NCI-H1048 (cell line): ENCODE measurements at regions not wholly inside any gene's neighbourhood (a gene's known extent, or its start where the extent isn't known, plus 50 kb on each side); places are given as distances from the start of the nearest gene placed in this dataset.

Source experiments
- DNase-seq: peaks from one replicate; lab custom pipeline; 2025; lab: John Stamatoyannopoulos, UW

DNA sequence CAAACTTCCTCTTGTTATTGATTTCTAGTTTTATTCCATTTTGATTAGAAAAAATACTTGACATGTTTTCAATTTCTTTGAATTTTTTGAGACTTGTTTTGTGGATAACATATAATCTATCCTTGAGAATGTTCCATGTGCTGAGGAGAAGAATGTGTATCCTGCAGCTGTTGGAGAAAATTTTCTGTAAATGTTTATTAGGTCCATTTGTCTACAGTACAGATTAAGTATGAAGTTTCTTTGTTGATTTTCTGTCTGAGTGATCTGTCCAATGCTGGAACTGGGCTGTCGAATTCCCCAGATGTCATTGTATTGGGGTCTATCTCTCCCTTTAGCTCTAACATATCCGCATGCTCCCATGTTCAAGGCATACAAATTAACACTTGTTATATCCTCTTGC lies 251.2 kb downstream of the CSNK1G3 start:
- DNase-seq = no peak

DNA sequence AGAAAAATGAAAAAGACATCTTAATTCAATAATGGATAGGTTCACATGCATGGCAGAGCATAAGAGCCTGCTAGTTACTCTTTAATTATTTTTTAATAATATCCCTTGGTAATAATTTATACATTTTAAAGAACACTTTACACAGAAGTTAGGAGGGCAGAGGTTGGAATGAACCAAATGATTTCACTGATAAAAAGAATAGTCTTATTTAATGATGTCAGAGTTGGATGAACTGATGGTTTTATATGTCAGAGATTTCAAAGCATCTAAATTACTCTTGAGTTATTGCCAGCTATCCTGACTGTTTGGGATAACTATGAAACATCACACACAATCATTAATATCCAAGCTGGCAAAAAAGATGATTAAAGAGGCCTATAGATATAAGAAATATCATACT lies 244.8 kb downstream of the CSNK1G3 start:
- no peak for DNase-seq

DNA sequence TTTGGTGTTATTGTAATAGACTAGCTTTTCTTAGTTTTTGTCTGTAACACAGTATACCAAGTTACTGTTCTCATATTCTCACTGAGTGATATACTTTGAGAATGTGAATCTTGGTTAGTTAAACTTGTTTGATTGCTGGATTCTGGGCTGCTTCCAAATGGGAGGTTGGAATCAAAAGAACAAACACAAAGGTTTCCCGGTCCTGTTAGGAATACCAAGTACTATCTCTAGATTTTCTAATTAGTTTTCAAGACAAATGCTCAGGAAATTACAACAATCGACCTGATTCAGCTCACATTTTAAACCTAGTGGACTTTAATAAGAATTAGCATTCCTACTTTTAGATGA lies 244.3 kb downstream of the CSNK1G3 start:
- no peak for DNase-seq

DNA sequence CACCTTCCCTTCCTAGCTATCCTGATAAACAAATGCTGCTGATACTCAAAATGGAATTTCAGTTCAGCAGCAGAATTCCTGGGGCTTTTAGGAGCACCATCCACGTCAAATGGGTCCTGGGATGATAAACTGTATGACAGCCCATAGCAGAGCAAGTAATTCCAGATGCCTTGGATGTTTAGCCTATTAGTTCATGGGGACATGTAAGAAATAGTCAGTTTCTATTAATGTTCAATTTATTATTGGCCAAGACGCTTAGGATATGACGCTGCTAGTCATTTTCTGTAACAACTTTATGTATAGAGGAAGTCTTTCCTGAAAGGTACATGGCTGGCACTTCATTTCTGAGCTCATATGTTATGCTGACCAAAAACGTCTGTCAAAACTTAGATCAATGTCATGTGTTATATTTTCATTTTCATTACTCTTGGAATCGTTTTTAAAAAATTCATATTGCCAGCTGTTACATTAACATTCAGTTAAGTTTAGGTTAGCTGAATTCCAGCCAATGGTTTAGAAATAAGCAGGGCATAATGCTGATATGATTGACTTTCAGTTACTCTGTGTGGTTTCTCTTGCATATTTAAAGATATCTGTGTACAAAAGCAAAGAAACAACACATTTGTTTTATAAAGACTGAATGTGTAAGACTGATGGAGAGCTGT lies 243.8 kb downstream of the CSNK1G3 start:
- no peak for DNase-seq

DNA sequence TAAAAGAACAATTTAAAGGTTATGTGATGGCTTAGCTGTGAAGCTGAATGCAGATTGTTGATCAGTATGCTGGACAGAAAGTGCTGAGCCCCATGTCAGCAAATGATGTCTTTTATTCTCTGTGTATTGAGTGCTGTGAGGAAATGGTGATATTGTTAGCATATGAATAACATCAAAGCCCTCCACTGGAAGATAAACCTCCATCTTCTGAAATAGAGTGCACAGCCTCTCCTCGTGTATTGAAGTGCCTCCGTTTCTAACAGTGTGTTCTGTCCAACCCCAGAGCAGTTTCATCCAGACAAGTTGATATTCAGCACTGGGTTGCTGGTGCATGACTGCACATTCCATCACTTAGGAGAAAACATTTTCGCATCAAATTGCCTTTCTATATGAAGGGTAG lies 242.9 kb downstream of the CSNK1G3 start:
- DNase-seq = no peak

DNA sequence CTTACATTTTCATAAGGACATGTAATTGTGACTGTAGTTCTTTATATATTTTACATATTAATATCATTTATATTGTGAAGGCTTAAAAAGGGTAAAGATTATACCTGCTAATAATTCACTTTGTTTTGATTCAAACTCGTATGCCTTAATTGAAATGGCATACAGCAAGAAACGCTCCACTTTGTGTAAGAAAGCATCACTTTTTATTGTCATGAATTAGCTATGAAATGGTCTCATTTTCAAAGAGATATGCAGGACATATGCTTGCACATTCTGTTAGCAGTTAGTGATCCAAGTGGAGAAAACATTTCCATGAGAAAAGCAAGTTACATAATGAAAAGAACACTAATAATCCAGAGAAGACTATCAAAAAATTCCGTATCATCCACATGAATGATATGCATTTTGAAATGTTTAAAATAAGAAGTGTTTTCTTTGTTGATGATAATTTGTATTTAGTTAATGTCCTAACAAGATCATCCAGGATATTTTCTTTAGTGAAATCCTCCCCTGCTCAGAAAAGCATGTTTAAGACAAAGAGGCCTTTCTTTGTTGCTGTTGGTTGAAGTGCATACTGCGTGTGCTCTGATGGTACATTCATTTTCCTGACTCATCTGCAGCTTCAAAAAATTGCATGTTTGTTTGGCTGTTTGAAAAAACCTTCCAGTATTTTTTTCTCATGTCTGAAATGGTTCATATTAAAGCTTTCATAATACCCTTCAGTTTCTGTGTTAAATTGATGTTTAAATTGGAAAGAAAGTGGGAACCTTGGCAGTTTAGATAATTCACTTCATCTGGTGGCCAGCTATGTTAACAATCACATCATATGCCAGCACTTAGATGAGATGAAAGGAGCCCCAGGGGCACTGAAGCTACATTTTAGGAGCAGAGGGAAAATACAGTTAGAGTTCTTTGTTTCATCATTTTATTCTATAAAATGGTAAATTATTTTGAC lies 242.2 kb downstream of the CSNK1G3 start:
- no peak for DNase-seq

DNA sequence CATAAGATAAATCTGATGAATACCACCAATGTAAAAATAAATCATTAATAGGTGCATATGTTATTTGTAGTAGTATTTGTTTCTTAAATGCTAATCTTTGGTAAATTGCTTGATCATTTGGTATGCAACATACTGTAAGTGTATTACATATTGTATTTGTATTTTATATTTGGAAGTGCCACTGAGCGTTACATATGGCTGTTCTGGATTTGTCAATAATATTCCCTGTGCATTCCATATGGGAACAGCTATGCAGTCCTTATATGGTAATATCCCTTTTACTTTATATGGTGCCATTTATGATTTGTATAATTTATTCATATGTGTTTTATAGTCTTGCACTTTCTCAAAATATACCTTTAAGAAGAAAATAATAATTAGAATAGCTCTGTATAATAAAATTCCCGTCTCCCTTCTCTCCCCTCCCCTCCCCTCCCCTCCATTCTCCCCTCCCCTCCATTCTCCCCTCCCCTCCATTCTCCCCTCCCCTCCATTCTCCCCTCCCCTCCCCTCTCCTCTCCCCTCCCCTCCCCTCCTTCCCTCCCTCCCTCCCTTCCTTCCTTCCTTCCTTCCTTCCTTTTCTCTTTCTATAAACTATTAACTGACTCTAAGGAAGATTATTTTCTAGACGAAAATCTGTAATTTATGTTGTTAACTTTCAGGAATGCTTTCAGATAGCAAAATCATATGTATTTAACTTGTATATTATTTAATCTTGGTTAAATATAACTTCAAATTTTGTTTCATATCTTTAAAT lies 241.4 kb downstream of the CSNK1G3 start:
- no peak for DNase-seq

DNA sequence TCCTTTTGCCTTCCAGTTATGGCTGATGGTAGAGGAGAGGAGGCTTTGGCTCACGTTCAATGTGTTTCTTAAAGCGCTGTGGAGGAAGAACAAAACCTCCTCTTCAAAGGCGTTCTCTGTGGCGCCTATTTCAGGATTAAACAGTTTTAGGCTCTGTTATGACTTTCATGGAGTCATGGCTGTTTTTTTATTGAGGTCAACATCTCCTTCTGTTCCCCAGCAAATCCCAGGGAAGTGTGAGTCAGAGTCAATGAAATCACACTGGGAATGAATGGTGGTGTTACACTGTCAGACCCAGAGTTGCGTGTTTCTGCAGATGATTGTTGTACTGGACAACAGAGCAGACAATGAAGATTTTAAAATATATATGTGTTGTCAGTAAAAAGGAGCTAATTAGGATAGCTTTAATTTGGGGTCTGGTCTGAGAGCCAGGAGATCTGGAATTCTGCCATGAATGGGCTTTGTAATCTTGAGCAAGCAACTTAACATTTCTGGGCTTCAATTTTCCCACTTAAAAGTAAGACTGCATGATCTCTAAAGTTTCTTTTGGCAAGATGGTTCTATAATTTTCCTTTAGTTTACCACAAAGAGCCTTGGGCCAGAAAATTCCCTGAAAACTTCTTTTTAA lies 240.7 kb downstream of the CSNK1G3 start:
- no peak for DNase-seq

DNA sequence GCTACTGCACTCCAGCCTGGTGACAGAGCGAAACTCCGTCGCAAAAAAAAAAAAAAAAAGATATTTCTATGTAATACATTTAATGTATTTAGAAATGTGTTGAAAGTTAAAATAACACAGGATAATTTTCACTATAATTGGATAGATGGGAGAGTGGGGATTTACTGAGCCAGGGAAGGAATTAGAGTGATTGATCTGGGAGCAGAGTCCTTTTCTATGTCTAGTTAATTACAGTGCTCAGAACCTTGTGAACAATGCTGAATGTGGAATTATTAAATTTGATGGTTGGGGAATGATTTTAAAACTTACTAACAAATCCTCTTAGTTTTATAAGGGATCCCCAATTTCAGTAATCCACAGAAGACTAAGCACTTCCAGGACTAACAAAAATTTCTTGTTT lies 239.7 kb downstream of the CSNK1G3 start:
- no peak for DNase-seq

DNA sequence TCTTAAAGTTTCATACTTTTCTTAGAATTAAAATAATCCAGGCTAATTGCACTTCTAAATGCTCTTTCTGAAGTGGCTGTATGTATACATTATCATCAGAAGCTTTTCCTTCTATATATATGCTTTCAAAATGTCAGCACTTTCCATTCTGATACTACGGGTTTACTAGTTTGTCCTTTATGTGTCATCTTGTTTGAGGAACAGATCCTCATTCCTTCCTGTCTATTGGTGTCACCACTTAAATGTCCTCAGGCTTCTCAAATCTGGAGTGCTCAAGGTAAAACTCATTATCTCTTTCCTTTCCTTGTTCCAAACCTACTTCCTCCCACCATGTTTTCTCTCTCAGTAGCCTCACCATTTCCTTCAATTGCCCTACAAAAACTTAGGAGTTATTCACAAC lies 236.3 kb downstream of the CSNK1G3 start:
- DNase-seq = no peak

DNA sequence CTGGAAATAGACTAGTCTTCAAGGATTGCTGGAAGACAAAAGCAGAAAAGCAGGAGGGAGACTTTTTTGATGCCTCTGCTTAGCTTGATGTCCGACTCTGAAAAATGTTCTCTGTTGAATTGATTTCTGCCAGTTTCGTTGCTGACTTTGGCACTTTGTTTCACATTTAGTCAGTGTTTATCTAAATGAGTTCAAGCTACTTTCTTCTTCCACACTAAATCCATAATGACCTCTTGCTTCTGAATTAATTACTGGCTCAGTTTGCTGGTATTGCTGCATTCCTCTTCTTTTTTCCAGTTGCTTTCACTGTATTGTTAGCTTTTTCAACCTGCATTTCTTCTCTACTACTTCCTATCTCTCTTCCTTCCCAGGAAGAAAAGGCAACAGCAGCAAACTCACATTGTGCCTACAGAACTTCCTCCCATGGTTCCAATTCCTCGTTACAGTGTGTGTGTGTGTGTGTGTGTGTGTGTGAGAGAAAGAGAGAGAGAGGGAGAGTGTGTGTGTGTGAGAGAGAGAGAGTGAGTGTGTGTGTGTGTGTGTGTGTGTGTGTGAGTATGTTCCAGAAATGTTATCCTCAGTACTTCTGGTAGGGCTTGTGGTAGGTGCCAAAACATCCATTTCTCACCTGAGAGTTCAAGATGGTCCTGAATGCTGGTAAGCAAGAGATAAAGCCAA lies 234.8 kb downstream of the CSNK1G3 start:
- DNase-seq = no peak

DNA sequence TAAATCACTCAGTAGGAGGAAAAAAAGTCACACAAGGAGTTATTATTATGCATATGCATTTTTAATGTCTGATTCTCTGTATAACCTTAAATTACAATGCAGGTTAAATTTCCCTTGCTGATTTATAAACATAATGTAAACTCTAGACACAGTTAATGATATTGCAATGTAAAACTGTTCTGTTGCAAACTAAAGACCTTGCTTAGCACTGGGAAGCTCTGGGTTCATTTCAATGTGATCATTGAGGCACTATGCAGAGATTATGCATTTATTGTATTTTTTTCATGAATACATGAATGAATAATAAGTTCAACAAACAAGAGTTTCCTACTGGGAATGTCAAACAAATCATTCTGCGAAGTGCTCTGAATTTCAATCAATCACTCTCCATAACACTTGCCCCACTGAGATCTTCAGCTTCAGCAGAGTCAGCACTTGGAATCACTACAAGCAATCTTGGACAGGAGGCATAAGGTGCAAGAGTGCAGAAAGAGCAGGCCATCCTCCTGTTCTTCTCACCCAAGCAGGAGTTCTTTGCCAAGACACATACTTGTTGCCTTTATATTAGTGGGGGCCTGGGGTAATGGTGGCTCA lies 232.1 kb downstream of the CSNK1G3 start:
- no peak for DNase-seq

DNA sequence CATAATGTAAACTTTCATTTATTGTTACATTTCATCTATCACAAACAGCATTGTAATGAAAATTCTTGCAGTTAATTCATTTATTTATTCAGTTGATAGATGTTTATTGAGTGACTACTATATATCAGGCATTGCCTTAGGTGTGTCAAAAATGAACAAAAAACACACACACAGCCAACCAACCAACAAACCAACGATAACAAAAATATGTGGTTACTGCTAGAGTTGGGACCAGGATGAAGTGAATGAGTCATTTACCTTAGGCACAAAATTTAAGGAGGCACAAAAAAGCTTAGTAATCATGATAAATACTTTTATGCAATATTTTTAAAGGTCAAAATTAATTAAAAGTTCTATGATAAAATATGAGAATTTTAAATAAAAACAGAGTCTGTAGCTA lies 223.4 kb downstream of the CSNK1G3 start:
- no peak for DNase-seq

DNA sequence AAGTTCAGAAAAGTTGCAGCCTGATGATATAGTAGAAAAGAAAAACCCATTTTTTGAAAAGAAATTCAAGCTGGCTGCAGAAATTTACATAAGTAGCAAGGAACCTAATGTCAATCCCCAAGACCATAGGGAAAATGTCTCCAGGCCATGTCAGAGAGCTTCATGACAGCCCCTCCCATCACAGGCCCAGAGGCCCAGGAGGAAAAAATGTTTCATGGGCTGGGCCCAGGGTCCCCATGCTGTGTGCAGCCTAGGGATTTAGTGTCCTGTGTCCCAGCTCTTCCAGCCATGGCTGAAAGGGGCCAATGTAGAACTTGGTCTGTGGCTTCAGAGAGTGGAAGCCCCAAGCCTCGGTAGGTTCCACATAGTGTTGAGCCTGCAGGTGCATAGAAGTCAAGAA lies 220.3 kb downstream of the CSNK1G3 start:
- DNase-seq = no peak

DNA sequence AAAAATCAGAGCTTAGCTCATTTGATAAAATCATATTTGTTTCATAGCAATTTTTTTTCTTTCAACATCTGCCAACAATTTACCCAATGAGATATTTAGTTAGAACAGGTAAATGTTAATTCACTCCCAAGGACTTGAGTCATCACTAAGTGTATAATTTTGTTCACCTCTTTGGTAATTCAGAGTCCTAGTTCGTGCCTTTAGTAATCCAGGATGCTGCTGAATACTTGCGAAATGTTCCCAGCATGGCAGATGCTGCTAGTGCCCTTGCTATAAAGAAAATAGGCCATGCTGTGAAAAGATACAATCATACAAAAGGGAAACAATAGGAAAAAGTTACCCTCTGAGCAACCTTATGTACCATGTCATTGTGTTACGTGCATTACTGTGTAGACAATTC lies 210.5 kb downstream of the CSNK1G3 start:
- DNase-seq = no peak

DNA sequence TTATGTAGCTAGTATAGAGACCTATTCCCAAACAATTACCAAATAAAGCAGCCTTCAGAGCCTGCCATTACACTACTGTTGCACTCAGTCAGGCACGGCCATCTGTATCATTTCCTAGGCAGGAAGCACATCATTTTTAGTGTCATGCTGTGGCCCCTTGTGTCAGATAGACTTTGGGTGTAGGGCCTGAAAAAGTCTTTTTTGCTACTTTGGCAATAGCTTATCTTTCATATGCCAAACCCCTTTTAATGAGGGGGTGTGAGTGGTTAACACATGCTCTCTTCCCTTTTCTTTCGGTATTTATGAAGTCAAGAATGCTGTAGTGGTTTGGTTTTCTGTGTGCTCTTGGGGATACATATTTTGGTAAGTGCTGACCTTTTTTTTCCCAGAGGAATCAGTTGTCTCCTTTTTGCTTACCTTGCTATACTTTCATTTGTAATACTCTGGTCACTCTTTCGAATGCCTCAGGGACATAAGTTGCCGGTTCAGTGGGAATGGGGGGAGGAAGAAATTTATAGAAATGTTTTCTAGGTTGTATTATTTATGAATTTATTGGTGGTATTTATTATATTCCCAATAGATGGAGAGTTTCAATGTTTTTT lies 209.8 kb downstream of the CSNK1G3 start:
- DNase-seq = no peak

DNA sequence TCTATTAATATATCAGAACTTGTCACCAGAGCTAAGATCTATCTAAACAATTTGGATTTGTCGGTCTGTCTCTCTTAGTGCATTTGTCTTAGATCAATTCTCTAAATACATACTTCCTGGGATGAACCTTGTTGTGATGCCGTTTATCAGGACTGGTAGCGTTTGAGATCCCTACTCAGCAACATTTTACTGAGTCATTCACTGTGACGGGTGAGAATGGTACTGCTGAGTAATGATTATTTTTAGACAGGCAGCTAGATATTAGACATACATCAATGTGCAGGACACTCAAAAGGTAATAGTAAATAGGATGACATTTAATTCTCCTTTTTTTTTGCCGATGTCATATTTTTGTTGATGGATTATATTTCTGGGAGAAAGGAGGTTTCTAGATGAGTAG lies 209.0 kb downstream of the CSNK1G3 start:
- no peak for DNase-seq

DNA sequence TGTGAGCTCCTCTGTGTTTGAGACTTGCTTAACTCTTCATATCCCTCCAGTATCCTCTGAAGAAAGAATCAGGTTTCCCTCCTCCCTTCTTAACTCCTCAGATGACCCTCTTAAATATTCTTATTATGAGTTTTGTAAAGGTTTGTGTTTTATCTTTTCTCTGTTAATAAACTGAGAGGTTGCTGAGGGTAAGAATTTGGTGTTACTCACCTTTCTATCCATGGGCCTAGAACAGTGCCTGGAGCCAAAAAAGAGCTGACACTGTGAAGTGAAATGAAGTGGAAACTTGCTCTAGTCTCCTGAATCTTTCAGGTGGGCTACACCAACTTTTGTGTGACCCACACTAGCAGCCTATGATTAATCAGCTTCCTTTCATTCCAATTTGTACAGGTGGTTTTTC lies 208.4 kb downstream of the CSNK1G3 start:
- DNase-seq = no peak

DNA sequence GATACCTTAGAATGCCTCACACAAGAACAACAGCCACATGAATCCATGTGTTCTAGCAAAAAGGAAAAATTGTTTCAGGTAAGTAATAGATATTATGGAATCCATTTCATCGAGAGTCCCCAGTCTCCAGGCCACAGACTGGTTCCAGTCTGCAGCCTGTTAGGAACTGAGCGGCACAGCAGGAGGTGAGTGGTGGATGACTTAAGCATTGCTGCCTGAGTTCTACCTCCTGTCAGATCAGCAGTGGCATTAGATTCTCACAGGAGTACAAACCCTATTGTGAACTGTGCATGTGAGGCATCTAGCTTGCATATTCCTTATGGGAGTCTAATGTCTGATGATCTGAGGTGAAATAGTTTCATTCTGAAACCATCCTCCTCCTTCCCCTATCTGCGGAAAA lies 207.0 kb downstream of the CSNK1G3 start:
- no peak for DNase-seq

DNA sequence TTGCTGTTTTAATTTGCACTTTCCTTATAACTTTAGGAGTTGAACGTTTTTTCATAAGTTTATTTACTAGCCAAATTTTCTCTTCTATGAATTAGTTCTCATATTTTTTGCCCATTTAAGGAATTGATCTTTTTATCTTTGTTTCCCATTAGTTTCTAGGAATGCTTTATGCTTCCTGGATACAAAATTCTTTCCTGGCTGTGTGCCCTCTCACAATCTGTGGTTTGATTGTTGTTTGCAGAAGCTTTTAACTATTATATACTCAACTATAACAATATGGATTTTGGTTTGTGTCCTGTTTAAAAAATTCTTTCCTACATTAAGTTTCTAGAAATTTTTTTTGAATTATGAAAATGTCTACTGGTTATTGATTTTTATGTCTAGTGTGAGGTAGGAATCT lies 206.3 kb downstream of the CSNK1G3 start:
- no peak for DNase-seq

DNA sequence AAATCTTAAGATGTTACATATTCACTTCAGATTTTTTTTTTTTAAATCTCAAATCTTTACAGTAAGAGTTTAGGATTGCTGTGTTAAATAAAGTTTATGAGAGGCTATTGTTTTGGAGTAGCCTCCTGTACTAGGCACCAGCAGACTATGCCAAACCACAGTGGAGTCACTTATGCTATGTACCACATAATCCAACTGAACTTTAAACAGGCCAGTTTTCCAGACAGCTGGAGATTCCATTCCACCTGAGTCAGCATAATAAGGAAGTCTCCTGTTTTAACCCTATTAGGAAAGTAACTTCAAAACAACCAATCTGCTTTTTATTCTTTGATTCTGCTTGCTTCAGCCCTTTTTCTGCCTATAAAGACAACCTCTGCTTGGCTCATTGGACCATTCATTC lies 205.2 kb downstream of the CSNK1G3 start:
- DNase-seq = no peak
